Heart left ventricle (tissue), 16 donors: ENCODE measurements at regions not wholly inside any gene's neighbourhood (a gene's known extent, or its start where the extent isn't known, plus 50 kb on each side); places are given as distances from the start of the nearest gene placed in this dataset.

Source experiments
- ATAC-seq, 4 donors: fragments of 200-7000 bp; cut with Tn5 transposase; one replicate each; pipeline ENCODE4 v1.9.1; 2020 to 2022; ENCODE audit warnings: moderate library complexity in 4 of 4, mild to moderate bottlenecking in 3 of 4, moderate number of reproducible peaks in 1 of 4
- DNase-seq, 5 donors: peaks; one replicate each; pipeline ENCODE4 v3.0.0-alpha.2; 2020
- H3K27ac ChIP-seq, 12 donors: fragments of 200-600 bp; sonication (generic) in 4 of 12; one replicate each; pipeline versions ENCODE4 v1.5.0 to v1.8.0; 2016 to 2022; ENCODE audit warnings: mild to moderate bottlenecking in 2 of 12
- H3K27me3 ChIP-seq, 9 donors: fragments of 200-600 bp; sonication (generic) in 2 of 9; one replicate each; pipeline versions ENCODE4 v1.5.1 to v1.8.0; 2016 to 2022; ENCODE audit warnings: mild to moderate bottlenecking in 3 of 9
- H3K36me3 ChIP-seq, 9 donors: fragments of 200-600 bp; sonication (generic) in 2 of 9; one replicate each; pipeline versions ENCODE4 v1.5.0 to v1.8.0; 2018 to 2022; ENCODE audit warnings: mild to moderate bottlenecking in 2 of 9
- H3K4me1 ChIP-seq, 12 donors: fragments of 200-600 bp; sonication (generic) in 4 of 12; one replicate each; pipeline versions ENCODE4 v1.5.0 to v1.8.0; 2016 to 2022; ENCODE audit warnings: mild to moderate bottlenecking in 3 of 12
- H3K4me3 ChIP-seq, 12 donors: fragments of 200-600 bp; sonication (generic) in 4 of 12; one replicate each; pipeline versions ENCODE4 v1.5.0 to v1.8.0; 2017 to 2022; ENCODE audit warnings: mild to moderate bottlenecking in 9 of 12, moderate library complexity in 4 of 12
- H3K9me3 ChIP-seq, 12 donors: fragments of 200-600 bp; sonication (generic) in 4 of 12; one replicate each; pipeline versions ENCODE4 v1.5.0 to v1.8.0; 2016 to 2022; ENCODE audit warnings: mild to moderate bottlenecking in 1 of 12
- CTCF ChIP-seq, 12 donors: fragments of 200-600 bp; sonication (generic) in 4 of 12; IDR thresholded peaks; one replicate each; pipeline versions ENCODE4 v1.5.0 to v1.8.0; 2018 to 2022; ENCODE audit warnings: antibody characterized with exemption in 12 of 12, mild to moderate bottlenecking in 5 of 12
- POLR2A ChIP-seq, 2 donors: fragments of 450-650 bp; IDR thresholded peaks; one replicate each; pipeline ENCODE4 v1.6.1; 2017; ENCODE audit warnings: antibody characterized with exemption in 2 of 2, mild to moderate bottlenecking in 2 of 2, moderate library complexity in 2 of 2
- WGBS, 4 donors: extraction: QIAGEN DNeasy Blood & Tissue Kit in 2 of 4; methylation state at CpG; one replicate each; pipeline versions ENCODE4 v1.1.5 to v1.1.7; 2013 to 2018; 5-methylcytosine and 5-hydroxymethylcytosine counted together
- intact Hi-C, 10 donors: fragments of 100-400 bp; cut with DNase I; formaldehyde crosslinking; loops; one replicate each; pipeline versions ENCODE4 v1.11.1 to v1.14.2; 2022
- donor health status: ischemic (EF 13 %, LVEDD 7.1; RV severe dilation, severe dysfunction).
- donor health status: healthy with polysubstance abuse.
- donor health status: DM: no; HTN: yes; CAD: no.
- donor health status: DM: no; HTN: no; CAD: no.
- donor health status: ischemic (EF 25% LVEDD 6.9; RV normal size, moderate dysfunction).
- donor health status: ischemic (EF 25% LVEDD 5.7; RV mildly dilated, moderate dysfunction).
- donor health status: healthy.
- donor health status: DM: yes; HTN: yes; CAD: no.
- donor health status: ischemic (EF 35%, LVEDD 5.7; RV mildly dilated, moderate dysfunction).
- donor health status: nonischemic (EF 11% LVEDD 7.7; RV severe dilation, severe dysfunction).
- donor health status: DM: yes; HTN: yes; CAD: no.
- donor health status: PGD.
- donor health status: ischemic (EF 29% LVEDD 5.4; RV normal size, mild dysfunction).
- donor health status: nonischemic (EF 23%, LVEDD 6.1; RV moderate dilation, normal function).

DNA sequence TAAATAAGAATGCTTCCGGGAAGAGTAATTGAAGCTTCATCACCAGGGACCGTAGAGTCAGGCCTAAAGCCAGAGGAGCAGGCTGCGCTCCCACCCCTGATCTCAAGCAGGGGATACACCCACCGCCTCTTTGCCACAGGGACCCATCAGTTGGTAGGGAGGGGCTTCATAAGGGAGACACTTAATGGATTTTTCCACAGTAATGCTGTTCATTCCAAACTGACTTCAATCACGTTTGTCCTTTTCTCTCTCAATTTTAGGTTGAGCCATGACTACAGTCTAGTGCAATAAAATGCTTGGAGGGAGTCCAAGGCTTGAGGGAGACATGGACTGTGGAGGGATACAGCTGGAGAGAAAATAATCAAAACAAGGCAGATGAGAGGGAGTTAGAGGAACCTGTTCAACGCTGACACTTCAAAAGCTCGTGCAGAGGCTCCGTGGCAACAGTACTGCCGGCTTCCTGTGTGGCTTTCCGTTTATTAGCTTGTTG lies 111.5 kb downstream of the SEC16B start:
- H3K9me3 ChIP-seq = no peaks in the 10 kb centered on the region
- ATAC-seq (no peak), DNase-seq (no peak)
- TF ChIP-seq CTCF (IDR thresholded peaks at IDR 0.05) (no peak), POLR2A (IDR thresholded peaks at IDR 0.05) (no peak)
- intact Hi-C loops = loop anchor here in 1 of 10 donors (5.0 kb wide), 1 partner anchor 961 kb away; no protein-coding TSS in a partner anchor
- WGBS, 4 donors = 41 to 54% (median 49%) methylated on average over 10 of the region's 10 CpGs
- no peak overlapping the region for H3K4me3 ChIP-seq
- no peaks in the 10 kb centered on the region for H3K27me3 ChIP-seq
- no peaks in the 10 kb centered on the region for H3K36me3 ChIP-seq
- no peak overlapping the region for H3K27ac ChIP-seq
- H3K4me1 ChIP-seq = peaks cover 0 to 11% (median 0%) of the 10 kb centered on the region in 12 donors

- DNase-seq (no peak), ATAC-seq (no peak)
- no peak overlapping the region for H3K4me3 ChIP-seq
- 76 to 85% (median 81%) methylated on average over 5 of the region's 5 CpGs for WGBS, 4 donors
- H3K27me3 ChIP-seq = peaks cover 0 to 2% (median 0%) of the 10 kb centered on the region in 9 donors
- H3K4me1 ChIP-seq = peaks cover 0 to 11% (median 0%) of the 10 kb centered on the region in 12 donors
- TF ChIP-seq POLR2A (IDR thresholded peaks at IDR 0.05) = no peak
- no peak for TF ChIP-seq CTCF (IDR thresholded peaks at IDR 0.05)
- no peaks in the 10 kb centered on the region for H3K9me3 ChIP-seq
- no peaks in the 10 kb centered on the region for H3K36me3 ChIP-seq
- intact Hi-C loops = loop anchor here in 1 of 10 donors (5.0 kb wide), 1 partner anchor 960 kb away; no protein-coding TSS in a partner anchor
- no peak overlapping the region for H3K27ac ChIP-seq
These were observed 112.6 kb downstream of the SEC16B start for GRCh38 chr1:177857285-177857684.

GRCh38 chr1:177854951-177855350 lies 114.9 kb downstream of the SEC16B start:
- peaks cover 0 to 11% (median 0%) of the 10 kb centered on the region in 12 donors for H3K4me1 ChIP-seq
- intact Hi-C loops = loop anchor here in 1 of 10 donors (5.0 kb wide), 1 partner anchor 958 kb away; no protein-coding TSS in a partner anchor
- no peak overlapping the region for H3K4me3 ChIP-seq
- no peaks in the 10 kb centered on the region for H3K36me3 ChIP-seq
- peaks cover 0 to 5% (median 0%) of the 10 kb centered on the region in 9 donors for H3K27me3 ChIP-seq
- H3K27ac ChIP-seq = no peak overlapping the region
- TF ChIP-seq POLR2A (IDR thresholded peaks at IDR 0.05) = no peak
- ATAC-seq (peak; percentile 72 to 91 (median 88)), DNase-seq (peak in 1 of 5 donors; percentile 41)
- no peaks in the 10 kb centered on the region for H3K9me3 ChIP-seq

DNA sequence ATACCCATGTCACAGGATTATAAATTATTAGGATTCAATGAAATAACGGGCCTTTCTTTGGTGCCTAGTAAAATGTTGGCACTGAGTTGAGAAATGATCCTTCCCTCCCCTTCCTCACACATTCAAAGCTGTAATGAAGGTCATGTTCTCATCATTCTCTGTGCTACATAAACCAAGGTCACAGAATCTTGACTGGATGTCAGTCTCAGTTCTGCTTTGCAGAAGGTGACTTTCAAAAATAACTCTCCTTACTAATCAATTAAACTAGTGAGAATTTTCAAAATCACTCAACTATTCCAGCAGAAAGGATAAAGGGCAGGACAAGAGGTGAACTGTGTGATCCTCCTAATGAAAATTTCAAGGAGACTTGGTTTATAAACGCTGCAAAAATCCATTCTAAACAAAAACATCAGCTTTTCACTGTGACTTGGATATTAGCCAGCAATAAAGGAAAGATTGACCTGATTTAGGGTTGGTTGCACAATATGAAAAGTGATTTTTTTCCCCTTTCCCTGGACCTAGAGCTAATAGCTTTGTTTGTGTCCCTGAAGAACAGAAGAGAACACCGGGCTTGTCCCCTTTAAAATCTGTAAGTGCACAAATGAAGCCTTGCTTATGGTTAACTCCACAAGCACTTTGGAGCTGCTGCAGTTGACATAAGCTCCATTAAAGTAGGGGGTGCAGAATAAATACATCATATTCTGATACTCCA lies 120.1 kb downstream of the SEC16B start:
- H3K4me3 ChIP-seq = no peak overlapping the region
- intact Hi-C loops = no loop called here
- peaks cover 0 to 5% (median 0%) of the 10 kb centered on the region in 9 donors for H3K27me3 ChIP-seq
- ATAC-seq (no peak), DNase-seq (no peak)
- no peak overlapping the region for H3K27ac ChIP-seq
- WGBS, 4 donors = 69 to 84% (median 73%) methylated on average over 3 of the region's 3 CpGs
- peaks cover 0 to 5% (median 0%) of the 10 kb centered on the region in 12 donors for H3K4me1 ChIP-seq
- TF ChIP-seq POLR2A (IDR thresholded peaks at IDR 0.05) (no peak), CTCF (IDR thresholded peaks at IDR 0.05) (no peak)
- no peaks in the 10 kb centered on the region for H3K36me3 ChIP-seq
- no peaks in the 10 kb centered on the region for H3K9me3 ChIP-seq
